HEK293 (cell line): ENCODE measurements at regions not wholly inside any gene's neighbourhood (a gene's known extent, or its start where the extent isn't known, plus 50 kb on each side); places are given as distances from the start of the nearest gene placed in this dataset.

Source experiments
- TRIM28 ChIP-seq: IDR thresholded peaks from 2 replicates; pipeline ENCODE4 v1.6.1; 2011; ENCODE audit warnings: low read length, control low read depth, borderline replicate concordance
- ZNF133 ChIP-seq: fragments of 450-650 bp; formaldehyde crosslinking; IDR thresholded peaks from 2 replicates; pipeline ENCODE4 v1.5.1; 2016; ENCODE audit warnings: missing biosample characterization, missing genetic modification characterization
- ZNF830 ChIP-seq: fragments of 450-650 bp; IDR thresholded peaks from 2 replicates; pipeline ENCODE4 v1.5.0; 2018; ENCODE audit warnings: missing biosample characterization, missing genetic modification characterization, low read depth, mild to moderate bottlenecking, moderate library complexity
- TF ChIP-seq, protein P1 (sequence below): fragments of 450-650 bp; formaldehyde crosslinking; IDR thresholded peaks from 2 replicates; pipeline ENCODE4 v1.5.1; 2016; ENCODE audit warnings: missing biosample characterization, missing genetic modification characterization
- TF ChIP-seq, protein P2 (sequence below): fragments of 450-650 bp; formaldehyde crosslinking; IDR thresholded peaks from 2 replicates; pipeline ENCODE4 v1.5.1; 2016; ENCODE audit warnings: missing biosample characterization, missing genetic modification characterization

- TF ChIP-seq, protein P1, sequence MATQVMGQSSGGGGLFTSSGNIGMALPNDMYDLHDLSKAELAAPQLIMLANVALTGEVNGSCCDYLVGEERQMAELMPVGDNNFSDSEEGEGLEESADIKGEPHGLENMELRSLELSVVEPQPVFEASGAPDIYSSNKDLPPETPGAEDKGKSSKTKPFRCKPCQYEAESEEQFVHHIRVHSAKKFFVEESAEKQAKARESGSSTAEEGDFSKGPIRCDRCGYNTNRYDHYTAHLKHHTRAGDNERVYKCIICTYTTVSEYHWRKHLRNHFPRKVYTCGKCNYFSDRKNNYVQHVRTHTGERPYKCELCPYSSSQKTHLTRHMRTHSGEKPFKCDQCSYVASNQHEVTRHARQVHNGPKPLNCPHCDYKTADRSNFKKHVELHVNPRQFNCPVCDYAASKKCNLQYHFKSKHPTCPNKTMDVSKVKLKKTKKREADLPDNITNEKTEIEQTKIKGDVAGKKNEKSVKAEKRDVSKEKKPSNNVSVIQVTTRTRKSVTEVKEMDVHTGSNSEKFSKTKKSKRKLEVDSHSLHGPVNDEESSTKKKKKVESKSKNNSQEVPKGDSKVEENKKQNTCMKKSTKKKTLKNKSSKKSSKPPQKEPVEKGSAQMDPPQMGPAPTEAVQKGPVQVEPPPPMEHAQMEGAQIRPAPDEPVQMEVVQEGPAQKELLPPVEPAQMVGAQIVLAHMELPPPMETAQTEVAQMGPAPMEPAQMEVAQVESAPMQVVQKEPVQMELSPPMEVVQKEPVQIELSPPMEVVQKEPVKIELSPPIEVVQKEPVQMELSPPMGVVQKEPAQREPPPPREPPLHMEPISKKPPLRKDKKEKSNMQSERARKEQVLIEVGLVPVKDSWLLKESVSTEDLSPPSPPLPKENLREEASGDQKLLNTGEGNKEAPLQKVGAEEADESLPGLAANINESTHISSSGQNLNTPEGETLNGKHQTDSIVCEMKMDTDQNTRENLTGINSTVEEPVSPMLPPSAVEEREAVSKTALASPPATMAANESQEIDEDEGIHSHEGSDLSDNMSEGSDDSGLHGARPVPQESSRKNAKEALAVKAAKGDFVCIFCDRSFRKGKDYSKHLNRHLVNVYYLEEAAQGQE, result no peak
- TF ChIP-seq TRIM28 (no peak), ZNF133 (tag by site-specific recombination) (no peak), ZNF830 (no peak)
- TF ChIP-seq, protein P2, sequence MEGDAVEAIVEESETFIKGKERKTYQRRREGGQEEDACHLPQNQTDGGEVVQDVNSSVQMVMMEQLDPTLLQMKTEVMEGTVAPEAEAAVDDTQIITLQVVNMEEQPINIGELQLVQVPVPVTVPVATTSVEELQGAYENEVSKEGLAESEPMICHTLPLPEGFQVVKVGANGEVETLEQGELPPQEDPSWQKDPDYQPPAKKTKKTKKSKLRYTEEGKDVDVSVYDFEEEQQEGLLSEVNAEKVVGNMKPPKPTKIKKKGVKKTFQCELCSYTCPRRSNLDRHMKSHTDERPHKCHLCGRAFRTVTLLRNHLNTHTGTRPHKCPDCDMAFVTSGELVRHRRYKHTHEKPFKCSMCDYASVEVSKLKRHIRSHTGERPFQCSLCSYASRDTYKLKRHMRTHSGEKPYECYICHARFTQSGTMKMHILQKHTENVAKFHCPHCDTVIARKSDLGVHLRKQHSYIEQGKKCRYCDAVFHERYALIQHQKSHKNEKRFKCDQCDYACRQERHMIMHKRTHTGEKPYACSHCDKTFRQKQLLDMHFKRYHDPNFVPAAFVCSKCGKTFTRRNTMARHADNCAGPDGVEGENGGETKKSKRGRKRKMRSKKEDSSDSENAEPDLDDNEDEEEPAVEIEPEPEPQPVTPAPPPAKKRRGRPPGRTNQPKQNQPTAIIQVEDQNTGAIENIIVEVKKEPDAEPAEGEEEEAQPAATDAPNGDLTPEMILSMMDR (tag by site-specific recombination), result no peak
Observed at GRCh38 chrX:94834226-94834625, 1160.2 kb downstream of the FAM133A start.
